ENCODE measurements at regions not wholly inside any gene's neighbourhood (a gene's known extent, or its start where the extent isn't known, plus 50 kb on each side); places are given as distances from the start of the nearest gene placed in this dataset.
A peak's percentile ranks its signal among the peaks of the same experiment; 100 is the strongest.
"Not testable (repeated sequence)": the region's sequence is repeated elsewhere in the genome, so short reads cannot be mapped to it uniquely, and the experiment has no call there.

- DNase-seq, result no peak
Measured at GRCh38 chr12:75634244-75635222, 123.1 kb upstream of the KRR1 start.

- no peak for DNase-seq
Measured at GRCh38 chr12:75633789-75634188, 122.4 kb upstream of the KRR1 start.

GRCh38 chr12:75632442-75632841, 121.0 kb upstream of the KRR1 start:
- DNase-seq, result no peak

DNA sequence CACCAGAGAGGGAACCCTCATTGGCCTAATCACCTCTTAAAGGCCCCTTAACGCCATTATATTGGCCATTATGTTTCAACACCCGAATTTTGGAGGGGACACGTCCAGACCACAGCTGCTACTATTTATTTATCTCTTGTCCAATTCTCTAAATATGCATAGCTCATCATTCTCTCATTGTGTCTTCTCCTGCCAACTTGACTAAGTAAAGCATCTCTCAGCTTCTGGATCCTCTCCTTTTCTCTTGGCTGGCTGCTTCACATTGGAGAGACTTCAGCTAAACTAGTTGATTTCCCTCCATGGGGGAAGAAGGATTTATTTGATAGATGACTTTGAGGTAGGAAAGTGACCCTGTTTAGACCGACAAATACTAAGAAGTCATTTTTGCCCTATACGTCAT, 120.4 kb upstream of the KRR1 start:
- no peak for DNase-seq

- no peak for DNase-seq
Measured at GRCh38 chr12:75630091-75630490, 118.7 kb upstream of the KRR1 start.

DNA sequence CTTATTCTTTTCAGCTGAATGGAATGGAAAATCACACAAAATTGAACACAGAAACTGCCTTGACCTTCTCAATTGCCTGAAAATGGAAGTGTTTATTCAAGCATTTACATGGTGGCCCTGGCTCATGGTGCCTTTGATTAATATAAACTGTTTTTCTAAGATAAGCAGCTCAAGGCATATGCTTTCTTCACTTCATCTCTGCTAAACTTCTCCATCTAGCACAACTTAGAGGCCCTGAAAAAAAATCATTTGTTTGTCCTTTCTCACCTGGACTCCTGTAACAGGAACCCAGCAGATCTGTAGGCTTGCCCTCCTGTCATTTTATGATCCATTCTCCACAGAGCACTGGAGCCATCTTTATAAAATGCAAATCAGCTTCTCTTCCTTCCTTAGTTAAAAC, 117.5 kb upstream of the KRR1 start:
- no peak for DNase-seq

DNA sequence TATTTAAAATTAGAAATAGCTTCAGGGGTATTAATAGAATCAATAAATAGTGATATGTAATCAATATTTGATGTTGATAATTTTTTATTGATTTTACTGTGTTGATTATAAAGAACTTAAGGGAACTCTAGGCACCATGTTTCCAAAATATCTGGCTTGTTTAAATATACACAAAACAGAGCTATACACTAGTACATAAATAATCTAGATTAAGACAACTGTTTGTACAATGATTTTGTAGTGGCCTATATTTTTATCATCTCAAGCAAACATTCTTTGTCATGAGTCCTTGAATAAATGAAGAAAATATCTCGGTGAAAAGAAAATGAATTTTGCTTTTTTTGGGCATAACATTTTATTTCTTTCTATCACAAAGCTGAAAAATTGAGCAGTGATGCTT, 117.1 kb upstream of the KRR1 start:
- DNase-seq, result no peak

DNA sequence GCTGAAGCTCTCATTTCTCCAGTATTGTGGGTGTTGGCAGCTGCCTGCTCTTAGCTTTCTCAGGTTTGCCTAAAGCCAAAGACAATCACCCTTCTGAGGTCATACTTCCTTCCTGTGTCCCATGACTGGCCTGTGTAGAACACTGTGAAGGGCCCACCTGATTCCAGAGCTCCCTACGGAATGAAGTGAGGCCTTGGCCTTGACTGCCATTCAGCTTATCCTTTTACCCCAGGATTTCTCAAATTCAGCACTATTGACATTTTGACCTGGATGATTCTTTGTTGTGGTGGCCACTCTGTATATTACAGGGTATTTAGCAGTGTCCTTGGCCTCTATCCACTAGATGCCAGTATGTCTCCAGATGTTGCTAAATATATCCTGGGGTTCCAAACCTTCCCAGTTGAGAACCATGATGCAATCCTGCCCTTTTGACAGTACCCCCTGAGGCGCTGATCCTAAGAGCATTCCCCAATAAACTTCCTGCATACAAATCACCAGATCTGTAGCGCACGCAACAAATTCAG, 112.3 kb upstream of the KRR1 start:
- DNase-seq, result peak; percentile 90

DNA sequence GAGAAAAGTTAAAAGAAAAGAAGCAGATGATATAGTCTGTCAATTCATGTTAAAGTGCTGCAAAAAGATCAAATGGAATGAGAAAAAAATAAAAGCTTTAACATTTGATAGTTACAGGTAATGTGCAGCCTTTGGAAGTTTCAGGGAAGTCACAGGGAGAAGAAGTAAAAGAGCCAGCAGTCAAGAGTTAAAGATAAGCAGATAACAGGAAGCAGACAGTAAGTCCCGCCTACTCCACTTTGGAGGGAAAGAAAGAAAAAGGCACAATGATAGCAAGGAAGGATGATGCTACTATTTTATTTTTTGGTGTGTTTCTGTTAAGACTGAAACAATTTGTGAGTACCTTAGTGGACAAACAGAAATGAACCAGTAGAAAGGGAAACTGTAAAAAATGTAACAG, 111.1 kb upstream of the KRR1 start:
- no peak for DNase-seq

GRCh38 chr12:75614396-75614795, 103.0 kb upstream of the KRR1 start:
- not testable (repeated sequence) for DNase-seq

- peak; percentile 28 for DNase-seq
Measured at GRCh38 chr12:75613981-75614380, 102.6 kb upstream of the KRR1 start.

DNA sequence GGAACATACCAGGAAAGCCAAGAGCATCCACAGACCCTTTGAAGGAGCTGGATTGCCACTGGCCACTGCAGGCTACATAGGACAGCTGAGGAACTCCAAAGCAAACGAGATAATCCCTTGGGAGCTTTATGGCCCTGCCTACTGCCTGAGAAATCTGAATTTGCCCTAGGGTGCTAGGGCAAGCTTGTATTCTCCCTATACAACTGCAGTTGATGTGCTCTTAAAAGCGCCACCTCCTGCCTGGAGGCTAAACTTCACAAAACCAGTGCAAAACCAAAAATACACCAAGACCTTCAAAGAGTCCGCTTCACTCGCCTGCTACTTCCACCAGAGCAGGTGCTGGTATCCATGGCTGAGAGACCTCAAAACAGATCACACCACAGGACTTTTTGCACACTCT, 99.6 kb upstream of the KRR1 start:
- DNase-seq, result no peak

GRCh38 chr12:75606956-75607355, 95.5 kb upstream of the KRR1 start:
- no peak for DNase-seq

DNA sequence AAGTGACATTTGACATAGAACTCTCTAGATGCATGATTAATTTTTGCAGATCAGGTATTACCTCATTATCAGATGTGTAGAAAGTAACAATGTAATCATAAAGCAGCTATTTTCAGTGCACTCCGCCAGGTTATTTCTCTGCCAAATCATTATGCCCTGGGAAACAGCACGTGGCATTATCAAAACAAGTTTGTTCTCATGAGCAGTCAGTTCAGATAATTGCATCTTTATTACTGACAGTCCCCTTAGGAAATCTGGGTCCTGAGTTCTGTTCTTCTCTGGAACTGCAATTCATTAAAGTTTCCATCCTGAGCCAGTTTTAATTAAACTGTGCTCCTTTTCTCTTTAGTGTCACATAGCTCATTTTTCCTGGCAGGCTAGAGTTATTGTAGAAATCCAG, 94.7 kb upstream of the KRR1 start:
- no peak for DNase-seq

GRCh38 chr12:75603475-75603874, 92.1 kb upstream of the KRR1 start:
- DNase-seq, result no peak

- DNase-seq, result no peak
Measured at GRCh38 chr12:75602106-75602505, 90.7 kb upstream of the KRR1 start.

DNA sequence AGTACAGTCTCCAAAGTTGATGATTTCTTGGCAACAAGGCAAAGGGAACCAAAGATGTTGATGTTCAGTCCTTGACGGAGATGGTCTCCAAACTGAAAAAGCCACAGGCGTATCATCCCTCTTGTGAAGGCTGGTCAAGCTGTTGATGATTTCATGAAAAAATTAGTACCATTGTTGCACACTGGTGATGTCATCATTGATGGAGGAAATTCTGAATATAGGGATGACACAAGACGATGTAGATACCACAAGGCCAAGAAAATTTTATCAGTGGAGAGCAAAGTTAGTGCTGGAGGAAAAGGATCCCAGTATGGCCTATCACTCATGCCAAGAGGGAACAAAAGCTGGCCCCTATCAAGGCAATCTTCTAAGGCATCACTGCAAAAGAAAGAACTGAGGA, 88.7 kb upstream of the KRR1 start:
- DNase-seq, result no peak

DNA sequence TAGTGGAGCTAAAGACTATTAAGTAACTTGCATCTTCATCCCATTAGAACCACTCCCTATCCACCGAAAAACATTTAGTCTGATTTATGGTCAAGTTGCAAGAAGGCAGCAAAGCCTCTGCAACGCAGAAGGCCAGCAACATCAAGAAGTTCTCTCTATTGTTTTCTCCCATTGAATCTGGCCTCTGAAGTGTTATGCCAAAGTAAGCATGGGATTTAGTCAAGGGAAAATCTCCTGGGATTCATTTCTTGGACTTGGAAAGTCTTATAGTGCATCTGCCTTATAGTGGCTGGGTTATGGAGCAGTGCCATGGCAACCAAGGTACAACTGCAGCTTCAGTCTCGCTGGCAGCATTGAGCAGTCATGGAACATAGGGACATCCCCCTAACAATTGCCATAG, 87.7 kb upstream of the KRR1 start:
- DNase-seq, result no peak

- no peak for DNase-seq
Measured at GRCh38 chr12:75596406-75596805, 85.0 kb upstream of the KRR1 start.

GRCh38 chr12:75592638-75593335, 81.4 kb upstream of the KRR1 start:
- DNase-seq, result no peak

DNA sequence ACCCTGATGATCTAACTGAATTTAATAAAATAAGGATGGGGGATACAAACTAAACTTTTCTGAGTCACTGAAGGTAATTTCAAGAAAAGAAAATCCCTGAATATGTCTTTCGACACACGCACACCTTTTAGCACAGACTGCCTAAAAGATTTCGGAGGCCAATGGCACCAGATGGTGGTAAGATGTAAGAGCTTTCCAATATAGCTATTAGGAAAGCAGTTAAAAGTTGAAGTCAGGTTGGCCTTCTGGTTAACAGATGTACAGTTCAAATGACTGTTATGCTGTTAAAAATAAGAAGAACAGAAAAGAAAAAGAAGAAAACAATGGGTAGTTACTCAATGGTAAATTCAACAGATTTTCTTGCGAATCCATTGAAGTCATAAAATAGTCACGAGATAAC, 80.7 kb upstream of the KRR1 start:
- DNase-seq, result no peak

- no peak for DNase-seq
Measured at GRCh38 chr12:75591628-75592027, 80.2 kb upstream of the KRR1 start.

DNA sequence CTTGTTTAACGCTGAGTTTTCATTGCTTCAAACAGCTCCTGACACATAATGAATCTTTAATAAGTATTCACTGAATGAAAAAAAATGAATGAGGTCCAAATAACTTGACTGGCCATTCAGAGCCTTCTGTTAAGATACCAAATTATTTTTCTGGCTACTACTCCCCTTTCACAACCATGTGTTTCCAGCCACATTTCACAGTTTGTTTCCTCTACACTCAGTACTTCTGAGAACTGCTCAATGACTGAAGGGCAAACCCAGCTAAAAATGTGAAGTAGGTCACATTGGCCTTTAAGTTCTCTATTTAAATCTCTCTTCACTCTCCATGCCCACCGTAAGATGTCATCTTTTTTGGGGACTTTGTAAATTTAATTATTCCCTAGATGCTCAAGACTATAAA, 78.4 kb upstream of the KRR1 start:
- DNase-seq, result no peak
